CD14-positive monocyte (primary cell): ENCODE measurements at regions not wholly inside any gene's neighbourhood (a gene's known extent, or its start where the extent isn't known, plus 50 kb on each side); places are given as distances from the start of the nearest gene placed in this dataset.

Source experiments
- DNase-seq, 3 donors: peaks; one replicate each; pipeline ENCODE4 v3.0.0-alpha.2; 2011 to 2022
- H2AFZ ChIP-seq: 2 replicates; pipeline ENCODE4 v1.6.0; 2012; ENCODE audit warnings: mild to moderate bottlenecking, low read depth, low read length, inconsistent platforms; ENCODE audit not compliant: insufficient read depth, poor library complexity, severe bottlenecking
- H3K27ac ChIP-seq, 2 donors: 1 replicate in 1 of 2; 2 replicates in 1 of 2; pipeline ENCODE4 v1.5.1; 2012 to 2013; ENCODE audit warnings: low read length in 2 of 2, control low read depth in 1 of 2, inconsistent platforms in 1 of 2, low read depth in 1 of 2, mild to moderate bottlenecking in 1 of 2
- H3K27me3 ChIP-seq, 2 donors: one replicate each; pipeline versions ENCODE4 v1.6.0 to v1.6.1; 2011 to 2013; ENCODE audit warnings: low read length in 2 of 2; ENCODE audit not compliant: control insufficient read depth in 2 of 2, insufficient read depth in 2 of 2
- H3K36me3 ChIP-seq, 2 donors: replicated peaks in 1 of 2; 1 replicate in 1 of 2; 2 replicates in 1 of 2; pipeline versions ENCODE4 v1.5.1 to v1.6.1; 2012 to 2013; ENCODE audit warnings: low read length in 2 of 2, control low read depth in 1 of 2, inconsistent platforms in 1 of 2, mild to moderate bottlenecking in 1 of 2; ENCODE audit not compliant: insufficient read depth in 2 of 2, control insufficient read depth in 1 of 2
- H3K4me1 ChIP-seq, 2 donors: 1 replicate in 1 of 2; 2 replicates in 1 of 2; pipeline versions ENCODE4 v1.5.1 to v1.6.1; 2012 to 2013; ENCODE audit warnings: low read length in 2 of 2, control low read depth in 1 of 2, inconsistent platforms in 1 of 2, mild to moderate bottlenecking in 1 of 2, moderate library complexity in 1 of 2; ENCODE audit not compliant: insufficient read depth in 2 of 2, control insufficient read depth in 1 of 2
- H3K4me2 ChIP-seq: replicated peaks from 2 replicates; pipeline ENCODE3; 2012; ENCODE audit warnings: low read length, moderate library complexity, mild to moderate bottlenecking; ENCODE audit not compliant: poor library complexity, severe bottlenecking; ENCODE audit errors: extremely low read depth
- H3K4me3 ChIP-seq, 3 experiments: fragments of 200-600 bp in 1 of 3; sonication (generic) in 1 of 3; replicated peaks in 1 of 3; 1 replicate in 2 of 3; 2 replicates in 1 of 3; pipeline ENCODE4 v1.5.1; 2011 to 2013; ENCODE audit warnings: low read length in 3 of 3, mild to moderate bottlenecking in 3 of 3, control low read depth in 2 of 3, low read depth in 2 of 3, inconsistent platforms in 1 of 3, moderate library complexity in 1 of 3
- H3K79me2 ChIP-seq: 2 replicates; pipeline ENCODE4 v1.6.0; 2012; ENCODE audit warnings: mild to moderate bottlenecking, control low read depth, inconsistent platforms, low read length, moderate library complexity; ENCODE audit not compliant: insufficient read depth
- H3K9ac ChIP-seq: 2 replicates; pipeline ENCODE4 v1.6.0; 2017; ENCODE audit warnings: low read length, mild to moderate bottlenecking; ENCODE audit not compliant: insufficient read depth, poor library complexity, severe bottlenecking
- H3K9me3 ChIP-seq, 2 donors: replicated peaks in 1 of 2; 1 replicate in 1 of 2; 2 replicates in 1 of 2; pipeline versions ENCODE4 v1.5.1 to v1.6.1; 2012 to 2013; ENCODE audit warnings: low read length in 2 of 2, control low read depth in 1 of 2; ENCODE audit not compliant: control insufficient read depth in 1 of 2, insufficient read depth in 1 of 2
- H4K20me1 ChIP-seq: 2 replicates; pipeline ENCODE4 v1.6.0; 2012; ENCODE audit warnings: mild to moderate bottlenecking, low read length, control low read depth, moderate library complexity; ENCODE audit not compliant: insufficient read depth
- H3K27ac Mint-ChIP-seq, 7 donors: one replicate each; pipeline ENCODE4 v1.8.0; 2020; ENCODE audit warnings: mild to moderate bottlenecking in 7 of 7, mixed read lengths in 7 of 7, moderate library complexity in 6 of 7, inconsistent platforms in 2 of 7
- H3K27me3 Mint-ChIP-seq, 3 donors: one replicate each; pipeline ENCODE4 v1.8.0; 2021 to 2022; ENCODE audit warnings: low read depth in 3 of 3, mild to moderate bottlenecking in 3 of 3, mixed read lengths in 3 of 3, moderate library complexity in 3 of 3, inconsistent platforms in 1 of 3
- H3K36me3 Mint-ChIP-seq, 2 donors: one replicate each; pipeline ENCODE4 v1.8.0; 2020; ENCODE audit warnings: mixed read lengths in 2 of 2, inconsistent platforms in 1 of 2, mild to moderate bottlenecking in 1 of 2
- H3K4me1 Mint-ChIP-seq: one replicate; pipeline ENCODE4 v1.8.0; 2020; ENCODE audit warnings: mild to moderate bottlenecking, mixed read lengths
- H3K4me3 Mint-ChIP-seq, 2 donors: one replicate each; pipeline ENCODE4 v1.8.0; 2020; ENCODE audit warnings: mild to moderate bottlenecking in 2 of 2, mixed read lengths in 2 of 2, moderate library complexity in 1 of 2
- H3K9me3 Mint-ChIP-seq, 7 donors: one replicate each; pipeline ENCODE4 v1.8.0; 2020 to 2022; ENCODE audit warnings: mixed read lengths in 7 of 7, mild to moderate bottlenecking in 6 of 7, moderate library complexity in 6 of 7, inconsistent platforms in 2 of 7
- CTCF ChIP-seq: fragments of 200-600 bp; IDR thresholded peaks from one replicate; pipeline ENCODE4 v1.8.0; 2022; ENCODE audit warnings: antibody characterized with exemption, mild to moderate bottlenecking
- WGBS: methylation state at CpG from one replicate; pipeline ENCODE4 v1.1.5; 2013; ENCODE audit warnings: missing lambda C conversion rate; ENCODE audit not compliant: insufficient coverage; 5-methylcytosine and 5-hydroxymethylcytosine counted together
- intact Hi-C, 2 donors: fragments of 100-400 bp; cut with micrococcal nuclease; formaldehyde crosslinking; loops; one replicate each; pipeline versions ENCODE4 v1.15.0 to v1.15.1; 2023

DNA sequence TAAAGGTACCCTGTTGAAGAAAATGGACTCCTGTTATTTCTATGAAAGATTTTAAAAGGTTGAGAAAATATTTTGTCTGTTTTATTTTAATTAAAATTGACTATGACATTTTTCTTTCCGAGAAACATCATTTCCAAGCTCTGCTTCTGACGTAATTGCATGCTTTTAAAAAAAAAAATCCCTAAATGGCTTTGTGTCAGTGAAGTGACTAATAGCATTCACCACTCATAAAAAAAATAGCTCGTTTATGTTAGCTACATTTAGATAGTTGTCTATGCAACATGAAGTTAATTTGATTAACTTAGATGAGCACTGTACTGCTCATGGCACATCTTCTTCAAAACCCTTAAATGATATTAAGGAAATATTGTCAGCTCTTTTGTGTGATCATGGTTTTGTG, 105.1 kb upstream of the KLHL13 start:
- Mint-ChIP-seq H3K4me3 (no peak overlapping the region), H3K36me3 (no peaks in the 10 kb centered on the region), H3K27ac (no peak overlapping the region), H3K9me3 (no peaks in the 10 kb centered on the region), H3K27me3 (peaks cover 0 to 4% (median 0%) of the 10 kb centered on the region in 3 donors), H3K4me1 (peaks cover 7% of the 10 kb centered on the region)
- Histone ChIP-seq H3K27ac (no peak overlapping the region), H3K4me1 (peaks cover 0 to 4% of the 10 kb centered on the region in 2 donors), H3K9me3 (no peaks in the 10 kb centered on the region), H3K79me2 (no peaks in the 10 kb centered on the region), H3K4me2 (no peak overlapping the region), H3K9ac (no peak overlapping the region), H3K4me3 (no peak overlapping the region), H3K27me3 (no peaks in the 10 kb centered on the region), H4K20me1 (no peaks in the 10 kb centered on the region), H2AFZ (no peak overlapping the region), H3K36me3 (no peaks in the 10 kb centered on the region)
- TF ChIP-seq CTCF = no peak
- no CpG with 5 or more reads among the region's 3 CpGs for WGBS
- intact Hi-C loops = no loop called here
- DNase-seq = no peak

DNA sequence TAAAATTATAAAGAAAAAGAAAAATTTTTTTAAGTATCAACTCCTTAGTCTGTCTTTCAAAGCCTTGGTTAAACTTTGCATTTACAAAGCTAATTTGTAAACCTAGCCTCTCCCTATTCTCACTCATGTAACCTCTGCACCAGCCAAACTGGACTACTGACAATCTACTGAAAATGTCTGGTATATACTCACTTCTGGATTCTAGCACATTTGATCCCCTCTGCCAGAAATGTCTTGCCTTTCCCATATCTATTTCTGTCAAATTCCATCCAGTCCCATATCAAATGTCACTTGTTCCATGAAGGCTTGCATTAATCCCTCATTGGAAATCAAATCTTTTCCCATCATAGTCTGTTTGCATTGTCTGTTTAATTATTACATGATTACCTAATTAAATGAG, 105.8 kb upstream of the KLHL13 start:
- Mint-ChIP-seq H3K4me1 (peaks cover 7% of the 10 kb centered on the region), H3K27ac (no peak overlapping the region), H3K4me3 (no peak overlapping the region), H3K27me3 (peaks cover 0 to 4% (median 0%) of the 10 kb centered on the region in 3 donors), H3K9me3 (no peaks in the 10 kb centered on the region), H3K36me3 (no peaks in the 10 kb centered on the region)
- Histone ChIP-seq H3K4me1 (peaks cover 0 to 4% of the 10 kb centered on the region in 2 donors), H3K36me3 (no peaks in the 10 kb centered on the region), H3K4me3 (no peak overlapping the region), H3K27me3 (no peaks in the 10 kb centered on the region), H2AFZ (no peak overlapping the region), H3K27ac (no peak overlapping the region), H3K9ac (no peak overlapping the region), H3K9me3 (no peaks in the 10 kb centered on the region), H3K79me2 (no peaks in the 10 kb centered on the region), H4K20me1 (no peaks in the 10 kb centered on the region), H3K4me2 (no peak overlapping the region)
- intact Hi-C loops = no loop called here
- DNase-seq = no peak
- no peak for TF ChIP-seq CTCF
